Lung (tissue), 11 donors: ENCODE measurements at regions not wholly inside any gene's neighbourhood (a gene's known extent, or its start where the extent isn't known, plus 50 kb on each side); places are given as distances from the start of the nearest gene placed in this dataset.
"Not testable (repeated sequence)": the region's sequence is repeated elsewhere in the genome, so short reads cannot be mapped to it uniquely, and the experiment has no call there.

Experiments used
- ATAC-seq: fragments of 200-7000 bp; cut with Tn5 transposase; one replicate; pipeline ENCODE4 v1.9.1; 2020; ENCODE audit warnings: moderate number of reproducible peaks; ENCODE audit not compliant: insufficient read depth, low FRiP score
- DNase-seq, 3 donors: peaks; one replicate each; pipeline ENCODE4 v3.0.0-alpha.2; 2013 to 2017
- H3K27ac ChIP-seq, 2 donors: one replicate each; pipeline ENCODE4 v1.5.1; 2013; ENCODE audit warnings: mild to moderate bottlenecking in 2 of 2, moderate library complexity in 2 of 2, control low read depth in 1 of 2, inconsistent platforms in 1 of 2, low read depth in 1 of 2, low read length in 1 of 2
- H3K27me3 ChIP-seq, 3 donors: one replicate each; pipeline ENCODE4 v1.5.1; 2013; ENCODE audit warnings: low read length in 2 of 3; ENCODE audit not compliant: control insufficient read depth in 3 of 3, insufficient read depth in 3 of 3
- H3K36me3 ChIP-seq, 4 donors: one replicate each; pipeline ENCODE4 v1.5.1; 2013; ENCODE audit warnings: low read length in 4 of 4, mild to moderate bottlenecking in 1 of 4, moderate library complexity in 1 of 4; ENCODE audit not compliant: control insufficient read depth in 4 of 4, insufficient read depth in 4 of 4
- H3K4me1 ChIP-seq, 5 donors: one replicate each; pipeline ENCODE4 v1.5.1; 2013; ENCODE audit warnings: low read length in 5 of 5, mild to moderate bottlenecking in 2 of 5, moderate library complexity in 1 of 5; ENCODE audit not compliant: control insufficient read depth in 5 of 5, insufficient read depth in 5 of 5
- H3K4me3 ChIP-seq: one replicate; pipeline ENCODE4 v1.5.1; 2013; ENCODE audit warnings: mild to moderate bottlenecking, control low read depth, moderate library complexity
- H3K9ac ChIP-seq, 2 donors: one replicate each; pipeline ENCODE4 v1.5.1; 2013; ENCODE audit warnings: low read length in 2 of 2, control low read depth in 1 of 2; ENCODE audit not compliant: insufficient read depth in 1 of 2
- H3K9me3 ChIP-seq, 4 donors: one replicate each; pipeline ENCODE4 v1.5.1; 2013; ENCODE audit warnings: low read length in 3 of 4, mild to moderate bottlenecking in 1 of 4, moderate library complexity in 1 of 4; ENCODE audit not compliant: control insufficient read depth in 4 of 4, insufficient read depth in 3 of 4
- CTCF ChIP-seq: IDR thresholded peaks from 2 replicates; pipeline ENCODE4 v1.5.1; 2012; ENCODE audit warnings: mild to moderate bottlenecking; ENCODE audit errors: control extremely low read depth, extremely low read depth
- WGBS, 2 donors: extraction: QIAGEN DNeasy Blood & Tissue Kit; methylation state at CpG; one replicate each; pipeline ENCODE4 v1.1.7; 2013; 5-methylcytosine and 5-hydroxymethylcytosine counted together
- donor health status: control.
- donor health status: control.
- donor health status: Bipolar disorder and iron deficiency.
- donor health status: healthy.
- donor health status: DM: yes; HTN: yes; CAD: no.

DNA sequence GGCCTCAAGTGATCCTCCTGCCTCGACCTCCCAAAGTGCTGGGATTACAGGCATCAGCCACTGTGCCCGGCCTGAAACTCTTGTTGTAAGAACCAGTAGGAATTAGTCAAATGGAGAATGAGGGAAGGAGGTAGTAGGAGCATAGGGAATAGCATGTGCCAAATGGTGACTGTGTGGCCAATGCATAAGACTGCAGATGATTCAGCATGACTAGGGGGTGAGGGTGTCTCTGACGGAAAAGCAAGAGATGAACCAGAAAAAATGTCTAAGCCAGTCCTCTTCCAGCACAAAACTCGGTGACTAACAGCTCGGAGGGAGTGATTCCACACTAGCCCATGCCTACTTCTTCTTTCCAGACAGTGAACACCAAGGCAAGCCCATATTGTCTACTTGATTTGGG lies 58.2 kb upstream of the DUSP21 start:
- Histone ChIP-seq H3K9ac (no peak overlapping the region), H3K9me3 (no peaks in the 10 kb centered on the region), H3K4me3 (no peak overlapping the region), H3K27ac (no peak overlapping the region), H3K36me3 (no peaks in the 10 kb centered on the region), H3K4me1 (peaks cover 0 to 3% (median 0%) of the 10 kb centered on the region in 5 donors), H3K27me3 (peaks cover 0 to 10% (median 2%) of the 10 kb centered on the region in 3 donors)
- DNase-seq (no peak), ATAC-seq (no peak)
- TF ChIP-seq CTCF: no peak
- WGBS, 2 donors: 82 to 98% methylated on average over 5 of the region's 5 CpGs

DNA sequence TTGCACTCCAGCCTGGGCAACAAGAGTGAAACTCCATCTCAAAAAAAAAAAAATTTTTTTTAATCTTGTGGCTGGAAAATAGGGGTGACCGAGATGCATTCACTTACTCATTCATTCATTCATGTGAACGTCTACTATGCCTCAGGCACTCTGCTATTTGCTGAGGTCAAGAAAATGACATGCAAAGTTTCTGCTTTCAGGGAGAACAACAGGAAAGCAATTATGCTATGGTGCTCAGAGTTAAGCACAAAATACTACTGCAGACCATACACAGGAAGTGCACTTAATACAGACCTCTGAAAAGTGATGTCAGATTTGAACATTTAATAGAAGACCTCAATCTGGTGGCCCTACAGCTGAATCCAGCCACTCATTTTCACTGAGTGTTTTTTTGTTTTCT lies 59.6 kb upstream of the DUSP21 start:
- Histone ChIP-seq H3K9ac (no peak overlapping the region), H3K9me3 (no peaks in the 10 kb centered on the region), H3K27me3 (peaks cover 0 to 10% (median 2%) of the 10 kb centered on the region in 3 donors), H3K27ac (no peak overlapping the region), H3K4me3 (no peak overlapping the region), H3K36me3 (no peaks in the 10 kb centered on the region), H3K4me1 (peaks cover 0 to 3% (median 0%) of the 10 kb centered on the region in 5 donors)
- TF ChIP-seq CTCF: no peak
- WGBS, 2 donors: 34 to 62% methylated on average over 2 of the region's 2 CpGs
- DNase-seq: peak in 1 of 3 donors; percentile 27
- ATAC-seq: no peak

DNA sequence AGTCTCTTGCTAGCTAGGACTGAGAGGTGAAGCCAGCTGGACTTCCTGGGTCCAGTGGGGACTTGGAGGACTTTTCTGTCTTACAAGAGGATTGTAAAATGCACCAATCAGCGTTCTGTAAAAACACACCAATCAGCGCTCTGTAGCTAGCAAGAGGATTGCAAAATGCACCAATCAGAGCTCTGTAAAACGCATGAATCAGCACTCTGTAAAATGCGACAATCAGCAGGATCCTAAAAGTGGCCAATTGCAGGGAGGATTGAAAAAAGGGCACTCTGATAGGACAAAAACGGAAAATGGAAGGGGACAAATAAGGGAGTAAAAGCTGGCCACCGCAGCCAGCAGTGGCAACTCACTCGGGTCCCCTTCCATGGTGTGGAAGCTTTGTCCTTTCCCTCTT lies 65.6 kb upstream of the DUSP21 start:
- no peaks in the 10 kb centered on the region for H3K4me1 ChIP-seq
- ATAC-seq (no peak), DNase-seq (no peak)
- no peak overlapping the region for H3K4me3 ChIP-seq
- H3K9me3 ChIP-seq: peaks cover 0 to 2% (median under 1%) of the 10 kb centered on the region in 4 donors
- no peak overlapping the region for H3K27ac ChIP-seq
- no peak for TF ChIP-seq CTCF
- no peak overlapping the region for H3K9ac ChIP-seq
- H3K36me3 ChIP-seq: no peaks in the 10 kb centered on the region
- H3K27me3 ChIP-seq: peaks cover 0 to 2% (median 0%) of the 10 kb centered on the region in 3 donors
- WGBS, 2 donors: 77 to 95% methylated on average over 7 of the region's 7 CpGs

DNA sequence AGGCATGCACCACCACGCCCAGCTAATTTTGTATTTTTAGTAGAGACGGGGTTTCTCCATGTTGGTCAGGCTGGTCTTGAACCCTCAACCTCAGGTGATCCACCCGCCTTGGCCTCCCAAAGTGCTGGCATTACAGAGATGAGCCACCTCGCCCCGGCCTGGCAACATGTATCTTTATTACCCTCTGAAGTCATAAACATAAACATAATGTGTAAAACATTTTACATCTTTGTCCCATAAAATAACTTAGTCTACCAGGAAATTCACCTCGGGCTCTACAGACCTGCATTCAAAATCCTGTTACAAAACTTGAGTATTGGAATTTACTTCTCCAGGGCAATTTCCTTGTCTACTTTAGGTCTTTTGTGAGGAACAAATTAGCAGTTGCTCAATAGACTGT lies 68.1 kb upstream of the DUSP21 start:
- WGBS, 2 donors: 84 to 85% methylated on average over 5 to 6 of the region's 6 CpGs

GRCh38 chrX:44774066-44774465 lies 69.8 kb upstream of the DUSP21 start:
- WGBS, 2 donors: 53 to 74% methylated on average over 10 of the region's 10 CpGs
- H3K4me3 ChIP-seq, H3K27me3 ChIP-seq, H3K4me1 ChIP-seq, H3K27ac ChIP-seq, ATAC-seq, H3K9me3 ChIP-seq, DNase-seq, H3K9ac ChIP-seq, H3K36me3 ChIP-seq: not testable (repeated sequence)

More for the DNA sequence above, 68.1 kb upstream of the DUSP21 start:
- DNase-seq (no peak), ATAC-seq (no peak)
- TF ChIP-seq CTCF: no peak
- Histone ChIP-seq H3K4me1 (no peaks in the 10 kb centered on the region), H3K9ac (no peak overlapping the region), H3K9me3 (peaks cover 0 to 2% (median under 1%) of the 10 kb centered on the region in 4 donors), H3K4me3 (no peak overlapping the region), H3K27me3 (peaks cover 0 to 2% (median 0%) of the 10 kb centered on the region in 3 donors), H3K27ac (no peak overlapping the region), H3K36me3 (no peaks in the 10 kb centered on the region)
